IPS-15b (cell line): ENCODE measurements at regions not wholly inside any gene's neighbourhood (a gene's known extent, or its start where the extent isn't known, plus 50 kb on each side); places are given as distances from the start of the nearest gene placed in this dataset.

ENCODE experiments used
- H3K27me3 ChIP-seq: one replicate; pipeline ENCODE4 v1.6.1; 2013; ENCODE audit warnings: low read length; ENCODE audit not compliant: control insufficient read depth, insufficient read depth
- H3K36me3 ChIP-seq: one replicate; pipeline ENCODE4 v1.6.1; 2013; ENCODE audit warnings: low read length; ENCODE audit not compliant: control insufficient read depth, insufficient read depth
- H3K4me1 ChIP-seq: one replicate; pipeline ENCODE4 v1.6.1; 2013; ENCODE audit warnings: mild to moderate bottlenecking, low read length; ENCODE audit not compliant: control insufficient read depth, insufficient read depth
- H3K4me3 ChIP-seq: one replicate; pipeline ENCODE4 v1.5.1; 2013; ENCODE audit warnings: low read depth, low read length
- H3K9ac ChIP-seq: one replicate; pipeline ENCODE4 v1.6.1; 2013; ENCODE audit warnings: low read depth, mild to moderate bottlenecking, low read length
- H3K9me3 ChIP-seq: one replicate; pipeline ENCODE4 v1.6.1; 2013; ENCODE audit warnings: mild to moderate bottlenecking, low read length; ENCODE audit not compliant: control insufficient read depth, insufficient read depth

DNA sequence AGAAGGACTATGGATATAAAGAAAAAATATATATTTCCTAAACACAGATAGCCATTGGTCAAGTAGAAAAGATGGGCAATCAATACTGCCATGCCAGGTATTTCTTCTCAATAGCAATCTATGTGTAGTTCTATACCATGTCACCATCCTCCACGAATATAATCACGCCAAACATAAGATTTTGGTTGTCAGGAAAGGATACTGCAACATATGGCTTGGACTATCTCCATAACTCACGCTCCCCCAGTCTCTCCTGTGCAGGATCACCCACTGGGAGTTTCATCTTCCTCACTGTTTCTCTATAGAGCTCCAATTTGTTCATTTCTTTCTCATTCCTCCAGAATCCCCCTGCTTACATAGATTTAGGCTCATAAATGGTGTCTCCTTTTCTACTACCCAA is 462.9 kb upstream of the KCNMB2 start:
- Histone ChIP-seq H3K36me3 (no peaks in the 10 kb centered on the region), H3K4me1 (no peaks in the 10 kb centered on the region), H3K9ac (no peak overlapping the region), H3K4me3 (no peak overlapping the region), H3K27me3 (no peaks in the 10 kb centered on the region), H3K9me3 (no peaks in the 10 kb centered on the region)

DNA sequence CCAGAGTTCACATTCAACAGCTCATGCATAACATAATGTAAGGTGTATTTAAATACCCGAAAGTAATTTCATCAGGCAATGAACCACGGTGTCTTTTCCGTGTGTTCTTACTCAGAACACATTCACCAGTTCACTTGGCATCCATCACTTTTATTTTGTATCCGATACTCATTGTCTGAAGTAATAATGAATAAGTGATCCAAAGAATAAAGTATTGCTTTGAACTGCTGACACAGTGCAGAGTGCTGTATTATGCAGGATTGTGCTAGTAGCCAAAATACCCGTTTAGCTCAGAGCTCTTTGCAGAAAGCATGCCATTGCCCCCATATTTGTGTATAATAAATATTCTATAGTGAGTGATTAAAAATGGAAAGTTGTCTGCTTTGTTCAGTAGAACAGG is 460.9 kb upstream of the KCNMB2 start:
- H3K4me1 ChIP-seq = peaks cover 3% of the 10 kb centered on the region
- H3K4me3 ChIP-seq = no peak overlapping the region
- H3K27me3 ChIP-seq = no peaks in the 10 kb centered on the region
- no peaks in the 10 kb centered on the region for H3K36me3 ChIP-seq
- H3K9ac ChIP-seq = no peak overlapping the region
- H3K9me3 ChIP-seq = no peaks in the 10 kb centered on the region

DNA sequence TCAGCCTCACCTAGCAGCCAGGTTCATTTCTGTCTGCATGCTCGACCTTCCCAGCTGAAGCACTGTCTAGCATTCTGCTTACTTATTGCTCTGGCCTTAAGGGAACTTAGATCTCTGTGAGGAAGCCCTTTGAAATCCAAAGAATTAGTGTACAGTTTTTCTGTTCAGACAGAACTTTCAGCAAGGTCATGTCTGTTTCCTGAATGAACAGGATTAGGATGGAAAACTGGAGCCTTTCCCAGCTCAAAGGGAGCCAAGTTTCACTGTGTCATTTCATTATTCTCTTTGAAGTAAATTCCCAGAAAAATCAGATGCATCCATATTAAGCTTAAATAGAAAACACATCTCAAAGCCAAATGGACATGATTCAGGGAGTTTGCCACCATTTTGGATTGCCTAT is 457.3 kb upstream of the KCNMB2 start:
- H3K4me1 ChIP-seq = peaks cover 5% of the 10 kb centered on the region
- H3K27me3 ChIP-seq = no peaks in the 10 kb centered on the region
- H3K4me3 ChIP-seq = no peak overlapping the region
- H3K9me3 ChIP-seq = no peaks in the 10 kb centered on the region
- no peak overlapping the region for H3K9ac ChIP-seq
- no peaks in the 10 kb centered on the region for H3K36me3 ChIP-seq

DNA sequence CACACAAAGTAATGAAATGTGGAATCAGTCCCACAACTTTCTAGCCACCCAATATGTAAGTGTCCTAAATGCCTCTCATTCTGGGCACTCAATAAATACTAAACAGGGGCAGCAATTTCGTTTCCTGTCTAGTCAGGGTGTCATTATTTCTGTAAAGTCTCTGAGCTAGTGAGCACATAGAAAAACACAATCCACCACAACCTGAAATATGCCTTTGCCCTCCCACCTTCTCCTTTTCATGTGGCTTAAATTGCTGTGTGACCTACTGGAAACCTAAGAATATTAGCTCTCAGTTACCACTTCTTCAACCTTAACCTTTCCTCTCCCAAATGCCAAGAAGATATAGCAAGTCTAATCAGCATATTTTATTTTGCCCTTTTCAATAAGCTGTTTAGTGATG is 456.3 kb upstream of the KCNMB2 start:
- no peaks in the 10 kb centered on the region for H3K9me3 ChIP-seq
- no peak overlapping the region for H3K4me3 ChIP-seq
- no peaks in the 10 kb centered on the region for H3K27me3 ChIP-seq
- no peaks in the 10 kb centered on the region for H3K36me3 ChIP-seq
- peaks cover 14% of the 10 kb centered on the region for H3K4me1 ChIP-seq
- no peak overlapping the region for H3K9ac ChIP-seq

DNA sequence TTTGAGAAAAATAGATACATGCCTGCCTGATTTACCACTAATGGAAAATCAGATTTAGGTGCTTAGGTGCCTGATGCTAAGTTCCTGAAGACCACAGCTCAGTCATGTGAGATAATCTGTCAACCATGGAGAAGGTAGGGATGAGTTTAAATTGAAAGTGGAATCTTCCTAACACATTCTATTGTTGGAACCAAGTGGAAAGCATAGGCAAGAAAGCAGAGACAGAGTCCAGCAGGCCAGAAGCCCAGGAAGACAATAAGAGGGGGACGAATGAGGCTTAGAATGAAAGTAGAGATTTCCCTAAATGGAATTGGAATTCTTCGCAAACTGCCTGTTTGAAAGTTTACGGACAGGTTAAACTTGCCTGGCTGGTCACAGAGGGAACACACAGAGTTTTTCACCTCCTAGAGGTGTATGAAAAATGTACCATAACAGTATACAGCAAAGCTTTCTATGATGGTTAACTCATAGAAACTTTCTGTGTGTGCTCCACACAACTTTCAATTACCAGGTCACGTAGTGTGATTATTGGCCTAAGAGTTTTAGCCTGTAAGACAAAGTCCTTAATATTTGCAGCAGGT is 453.8 kb upstream of the KCNMB2 start:
- Histone ChIP-seq H3K36me3 (no peaks in the 10 kb centered on the region), H3K9me3 (no peaks in the 10 kb centered on the region), H3K27me3 (no peaks in the 10 kb centered on the region), H3K4me1 (peaks cover 20% of the 10 kb centered on the region), H3K4me3 (no peak overlapping the region), H3K9ac (no peak overlapping the region)

DNA sequence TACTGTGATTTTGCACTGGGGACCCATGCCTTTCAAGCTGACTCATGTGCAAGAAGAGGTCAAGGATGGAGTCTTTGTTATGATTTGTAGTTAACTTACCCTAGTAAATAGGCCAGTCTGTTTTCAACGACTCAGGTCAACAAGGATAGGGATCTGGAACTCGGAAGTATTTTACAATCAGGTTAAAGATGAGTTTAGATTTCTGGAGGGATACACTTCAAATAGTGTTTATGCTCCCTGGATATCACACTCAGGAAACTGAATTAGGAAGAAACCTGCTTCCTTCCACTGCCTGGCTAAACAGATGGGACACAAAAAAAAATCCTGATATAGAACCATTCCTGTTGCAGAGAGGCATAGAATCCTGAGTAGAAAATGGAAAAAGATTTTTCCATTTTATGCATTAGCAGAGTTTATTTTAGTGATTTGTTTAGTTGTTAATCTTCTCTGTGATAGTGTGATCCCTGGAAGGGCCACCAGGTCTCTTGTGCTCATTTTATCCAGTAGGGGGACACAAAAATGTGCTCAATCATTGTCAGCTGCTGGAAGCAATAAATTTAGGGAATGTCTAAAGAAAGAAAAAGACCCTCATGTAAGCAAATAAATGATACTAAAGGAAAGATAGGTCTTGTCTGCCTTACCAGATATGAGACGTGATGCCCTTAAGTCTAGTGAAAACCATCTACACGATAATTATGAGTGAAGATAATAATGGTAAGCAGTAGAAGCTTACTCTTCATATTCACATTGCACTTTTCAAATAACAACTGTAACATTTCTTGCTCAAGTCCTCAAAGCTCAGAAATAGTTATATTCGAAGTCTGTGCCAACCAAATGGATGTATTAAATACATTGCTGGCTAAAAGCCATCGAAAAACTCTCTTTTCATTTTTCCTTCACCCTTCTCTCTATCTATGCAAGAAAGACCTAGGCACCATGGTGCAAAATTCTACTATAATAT is 452.1 kb upstream of the KCNMB2 start:
- Histone ChIP-seq H3K4me3 (no peak overlapping the region), H3K4me1 (peaks cover 17% of the 10 kb centered on the region), H3K9me3 (no peaks in the 10 kb centered on the region), H3K9ac (no peak overlapping the region), H3K27me3 (no peaks in the 10 kb centered on the region), H3K36me3 (no peaks in the 10 kb centered on the region)

DNA sequence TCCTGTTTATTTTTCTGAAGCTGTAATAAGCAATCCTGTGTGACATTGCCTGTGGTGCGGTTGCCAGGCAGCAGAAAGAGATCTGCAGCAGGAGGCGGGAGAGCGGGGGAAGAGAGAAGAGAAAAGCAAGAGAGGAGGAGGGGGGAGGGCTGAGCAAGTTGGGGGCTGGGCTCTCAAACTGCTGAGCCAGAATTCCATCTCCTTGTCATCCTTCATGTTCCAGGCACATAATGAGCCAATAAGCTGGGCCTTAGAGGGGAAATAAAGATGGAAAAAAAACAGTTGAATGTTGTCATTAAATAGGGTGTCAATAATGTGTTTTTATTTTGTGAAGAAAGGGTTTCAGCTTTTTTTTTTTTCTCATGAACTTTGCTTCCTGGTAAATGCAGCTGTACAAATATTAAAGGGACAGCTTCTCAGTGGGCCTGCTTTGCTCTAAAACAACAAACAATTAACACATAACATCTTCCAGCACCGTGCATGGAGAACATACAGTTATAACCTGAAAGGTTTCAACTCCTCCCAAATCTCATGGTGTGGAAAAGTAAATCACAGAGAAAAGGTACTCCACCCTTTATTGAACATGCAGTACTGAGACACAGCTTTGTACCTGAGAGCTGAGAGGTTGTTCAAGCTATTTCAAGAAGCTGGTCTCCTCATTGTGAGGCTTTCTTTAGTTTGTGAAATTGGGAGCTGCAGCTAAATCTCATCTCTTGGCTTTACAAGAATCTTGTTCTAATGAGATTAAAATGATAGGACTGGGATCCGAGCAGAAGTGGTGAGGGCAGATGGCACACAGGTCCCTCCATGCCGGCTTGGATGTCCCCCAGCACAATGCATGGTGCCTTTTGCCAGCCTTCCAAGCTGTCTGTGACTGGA is 451.1 kb upstream of the KCNMB2 start:
- Histone ChIP-seq H3K4me1 (peaks cover 17% of the 10 kb centered on the region), H3K9ac (no peak overlapping the region), H3K9me3 (no peaks in the 10 kb centered on the region), H3K36me3 (no peaks in the 10 kb centered on the region), H3K4me3 (no peak overlapping the region), H3K27me3 (no peaks in the 10 kb centered on the region)

DNA sequence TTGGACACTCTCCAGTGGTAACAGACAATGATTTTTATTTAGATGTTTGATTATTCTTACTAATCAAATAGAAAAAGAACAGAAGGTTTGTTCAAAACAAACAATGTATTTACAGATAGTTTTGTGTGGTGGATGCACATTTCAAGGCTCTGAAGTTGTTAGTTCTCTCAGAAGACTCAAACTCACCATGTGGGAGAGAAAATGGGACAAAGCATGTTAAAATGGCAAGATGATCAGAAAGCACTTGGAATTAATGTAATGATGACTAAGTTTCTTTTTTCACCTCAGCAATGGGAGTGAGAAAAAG is 450.5 kb upstream of the KCNMB2 start:
- no peak overlapping the region for H3K9ac ChIP-seq
- no peaks in the 10 kb centered on the region for H3K36me3 ChIP-seq
- H3K4me1 ChIP-seq = peaks cover 17% of the 10 kb centered on the region
- H3K4me3 ChIP-seq = no peak overlapping the region
- no peaks in the 10 kb centered on the region for H3K9me3 ChIP-seq
- H3K27me3 ChIP-seq = no peaks in the 10 kb centered on the region

DNA sequence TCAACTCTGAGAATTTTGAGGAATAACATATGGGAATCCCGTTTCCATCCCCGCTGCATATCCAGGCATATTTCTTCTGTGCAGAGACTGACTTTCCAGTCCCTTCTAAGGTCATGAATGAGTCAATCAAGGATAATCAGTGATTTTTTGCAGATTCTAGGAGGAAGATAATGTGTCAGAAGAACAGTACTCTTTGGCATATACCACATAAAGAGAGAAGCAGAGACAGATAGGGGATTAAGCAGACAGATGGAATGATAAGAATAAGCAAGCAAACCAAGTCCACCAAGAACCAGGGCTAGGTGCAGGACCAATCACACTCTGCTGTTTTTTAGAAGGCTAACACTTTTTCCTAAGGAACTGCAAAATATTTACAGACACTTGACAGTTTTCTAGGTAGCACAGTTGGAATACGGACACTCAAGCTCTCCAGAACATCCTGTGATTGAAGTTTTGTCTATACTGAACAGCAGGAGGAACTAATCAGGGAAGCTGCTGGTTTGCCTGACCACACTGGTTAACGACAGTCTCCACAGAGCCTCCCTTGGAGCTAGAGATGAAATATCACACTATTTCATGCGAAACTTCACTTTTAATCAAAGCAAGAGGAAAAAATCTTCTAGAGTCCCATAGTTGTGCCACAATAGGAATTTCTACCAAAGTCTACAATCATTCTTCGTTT is 450.0 kb upstream of the KCNMB2 start:
- H3K27me3 ChIP-seq = no peaks in the 10 kb centered on the region
- H3K4me3 ChIP-seq = no peak overlapping the region
- H3K9ac ChIP-seq = no peak overlapping the region
- peaks cover 17% of the 10 kb centered on the region for H3K4me1 ChIP-seq
- H3K9me3 ChIP-seq = no peaks in the 10 kb centered on the region
- no peaks in the 10 kb centered on the region for H3K36me3 ChIP-seq

DNA sequence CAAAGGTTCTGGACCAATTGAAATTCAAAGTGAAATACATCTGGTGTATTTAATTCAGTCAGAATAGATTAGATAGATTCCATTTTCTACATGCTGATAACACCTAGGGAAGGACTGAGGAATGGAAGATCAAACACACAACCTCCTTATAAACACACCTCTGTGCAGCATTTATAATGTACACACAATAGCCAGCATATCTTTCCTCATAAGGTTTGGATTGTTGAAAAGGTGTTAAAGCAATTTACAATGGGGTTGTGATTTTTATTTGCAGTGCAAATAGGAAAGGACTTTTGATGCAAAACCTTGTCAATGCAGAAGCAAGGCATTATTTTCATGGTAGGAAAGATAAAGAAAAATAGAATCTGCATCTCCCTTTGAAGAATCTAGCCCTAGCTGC is 448.9 kb upstream of the KCNMB2 start:
- peaks cover 17% of the 10 kb centered on the region for H3K4me1 ChIP-seq
- no peak overlapping the region for H3K4me3 ChIP-seq
- no peaks in the 10 kb centered on the region for H3K36me3 ChIP-seq
- H3K9ac ChIP-seq = no peak overlapping the region
- no peaks in the 10 kb centered on the region for H3K27me3 ChIP-seq
- no peaks in the 10 kb centered on the region for H3K9me3 ChIP-seq

DNA sequence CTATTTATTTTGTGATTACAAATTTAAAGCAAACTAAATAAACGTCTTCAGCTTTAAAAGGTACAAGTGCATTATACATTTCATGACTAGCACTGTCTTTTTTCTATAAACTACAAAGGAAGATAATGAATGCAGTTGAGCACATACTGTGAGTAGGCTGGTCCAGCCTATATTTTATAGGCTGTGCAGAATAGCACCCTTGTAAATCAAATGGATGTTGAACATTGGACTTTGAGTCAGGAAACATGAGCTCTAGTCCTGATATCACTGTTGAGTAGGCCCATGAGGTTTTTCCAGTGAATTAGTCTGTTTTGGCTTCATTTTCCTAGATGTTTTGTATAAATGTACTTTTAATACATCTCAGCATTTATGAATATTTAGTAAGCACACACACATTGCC is 447.3 kb upstream of the KCNMB2 start:
- Histone ChIP-seq H3K9me3 (no peaks in the 10 kb centered on the region), H3K4me1 (peaks cover 15% of the 10 kb centered on the region)

More for the DNA sequence above, 447.3 kb upstream of the KCNMB2 start:
- no peaks in the 10 kb centered on the region for H3K27me3 ChIP-seq
- no peak overlapping the region for H3K9ac ChIP-seq
- H3K4me3 ChIP-seq = no peak overlapping the region
- no peaks in the 10 kb centered on the region for H3K36me3 ChIP-seq
